HG02678 (cell line): ENCODE measurements at regions not wholly inside any gene's neighbourhood (a gene's known extent, or its start where the extent isn't known, plus 50 kb on each side); places are given as distances from the start of the nearest gene placed in this dataset.

Experiments
- ATAC-seq: cut with Tn5 transposase; IDR thresholded peaks from one replicate; pipeline ENCODE4 v1.9.1; 2021; ENCODE audit warnings: mild to moderate bottlenecking, moderate library complexity; ENCODE audit not compliant: unreplicated experiment

DNA sequence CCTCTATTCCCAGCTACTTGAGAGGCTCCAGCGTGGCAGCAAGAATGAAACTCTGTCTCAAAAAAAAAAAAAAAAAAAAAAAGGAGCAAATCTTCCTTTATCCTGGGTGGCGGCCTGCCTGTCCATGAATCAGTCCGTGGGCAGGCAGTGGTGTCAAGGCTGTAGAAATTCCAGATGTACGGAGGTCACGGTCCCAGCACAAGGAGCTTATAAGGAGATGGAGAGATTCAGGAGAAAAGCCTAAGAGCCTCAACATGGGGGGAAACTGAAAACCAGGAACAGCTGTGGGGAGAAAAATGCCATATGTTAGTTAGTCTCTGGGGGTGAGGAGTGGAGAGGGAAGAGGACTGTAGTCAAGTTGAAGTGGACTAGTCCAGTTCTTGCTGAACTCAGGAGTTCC, 130.5 kb upstream of the CRY1 start:
- no peak for ATAC-seq

DNA sequence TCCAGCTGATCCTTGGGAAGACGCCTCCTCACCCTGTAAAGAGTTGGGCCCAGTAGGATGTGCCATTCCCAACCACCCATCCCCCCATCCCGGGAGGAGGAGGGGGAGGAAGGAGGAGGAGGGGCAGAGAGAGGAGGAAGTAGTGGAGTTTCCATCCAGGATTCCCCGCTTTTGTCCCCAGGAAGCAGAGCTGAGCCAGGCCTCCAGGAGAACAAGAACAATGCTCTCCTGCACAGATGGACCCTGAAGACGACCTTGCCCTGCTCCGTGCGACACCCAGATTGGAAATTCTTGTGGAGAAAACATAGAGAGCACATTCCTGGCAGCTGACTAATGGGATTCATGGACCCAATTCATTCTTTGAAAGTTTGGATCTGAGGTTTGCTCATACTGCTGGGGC, 132.3 kb upstream of the CRY1 start:
- no peak for ATAC-seq

DNA sequence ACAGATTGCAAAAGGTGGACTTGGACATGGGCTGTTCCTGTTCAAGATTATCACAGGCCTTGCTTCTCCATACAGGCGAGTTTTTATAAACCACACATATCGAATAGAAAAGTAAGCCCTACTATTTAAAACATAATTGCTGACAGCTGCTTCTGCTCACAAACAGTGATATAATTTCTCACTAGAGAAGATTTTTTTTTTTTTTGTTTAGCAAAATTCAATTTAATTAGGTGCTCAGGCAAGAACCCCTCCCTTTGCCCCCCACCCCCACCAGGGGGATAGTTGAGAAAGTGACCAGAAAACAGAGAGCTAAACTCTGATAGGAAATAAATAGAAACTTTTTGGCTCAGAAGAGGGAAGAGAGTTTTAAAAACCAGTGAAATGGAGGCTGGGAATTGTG, 132.8 kb upstream of the CRY1 start:
- ATAC-seq: no peak

DNA sequence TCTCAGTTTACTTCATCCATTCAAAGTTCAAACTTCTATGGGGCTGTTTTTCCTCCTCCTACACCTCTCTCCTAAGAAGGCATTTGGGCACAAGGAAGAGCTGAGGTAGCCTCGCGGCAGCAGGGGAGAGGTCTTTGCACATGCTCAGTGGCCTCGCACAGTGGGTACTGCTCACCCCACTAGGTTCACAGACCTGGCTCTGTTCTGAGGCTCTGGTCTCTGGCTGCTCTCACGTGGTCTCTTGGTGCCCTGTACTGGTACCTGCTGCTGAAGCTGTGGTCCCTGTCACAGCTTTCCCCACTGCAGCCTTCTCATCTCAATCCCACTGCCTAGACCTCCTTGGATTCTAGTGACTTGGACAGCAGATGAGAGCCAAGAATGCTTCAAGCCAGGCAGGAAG, 134.7 kb upstream of the CRY1 start:
- no peak for ATAC-seq

DNA sequence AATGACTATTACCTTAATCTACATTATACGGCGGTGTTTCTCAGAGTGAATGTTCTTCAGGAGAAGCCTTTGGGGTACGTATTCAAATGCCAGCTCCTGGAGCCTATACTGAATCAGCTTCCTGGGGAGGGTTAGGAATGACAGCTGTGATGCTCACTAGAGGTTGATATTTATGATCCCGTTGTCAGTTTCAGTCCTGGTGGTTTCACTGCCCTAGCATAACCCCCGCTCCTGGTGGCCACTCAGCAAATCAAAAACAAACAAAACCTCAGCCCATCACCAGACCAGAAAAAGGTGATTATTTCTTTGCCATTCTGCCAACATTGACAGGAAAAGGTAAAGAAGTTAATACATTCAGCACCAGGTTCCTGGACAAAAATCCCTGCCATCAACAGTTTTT, 136.5 kb upstream of the CRY1 start:
- no peak for ATAC-seq

DNA sequence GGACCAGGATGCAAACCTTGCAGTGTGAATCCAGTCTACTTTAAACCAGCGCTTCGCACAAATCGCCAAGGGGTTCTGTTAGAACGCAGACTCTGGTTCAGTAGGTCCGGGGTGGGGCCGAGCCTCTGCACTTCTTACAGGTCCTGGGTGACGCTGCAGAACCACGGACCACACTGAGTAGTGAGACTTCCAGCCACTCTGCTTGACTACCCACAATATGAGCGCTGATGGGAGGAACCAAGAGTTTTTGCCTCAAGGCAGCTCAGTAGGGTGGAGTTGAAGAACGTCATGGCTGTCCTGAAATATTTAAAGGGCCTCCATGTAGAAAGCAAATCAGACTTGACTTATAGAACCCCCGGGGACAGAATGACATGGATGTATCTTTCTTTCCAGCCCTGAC, 138.0 kb upstream of the CRY1 start:
- ATAC-seq: no peak

DNA sequence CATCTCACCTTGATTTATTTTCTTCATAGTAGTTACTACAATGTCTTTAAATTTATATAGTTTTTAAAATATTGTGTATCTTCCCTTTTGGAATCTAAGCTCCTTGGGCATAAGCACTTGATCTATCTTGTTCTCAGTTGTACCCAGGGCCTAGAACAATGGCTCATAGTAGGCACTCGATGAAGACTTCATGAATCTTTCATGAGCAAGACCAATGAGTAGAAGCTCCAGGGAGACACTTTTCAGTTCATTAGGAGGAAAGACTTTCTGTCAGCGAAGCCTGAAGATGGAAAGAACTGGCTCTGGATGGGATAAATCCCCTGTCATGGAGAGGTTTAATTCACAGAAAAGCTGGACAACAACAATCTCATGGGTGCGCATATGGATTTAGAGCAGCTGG, 140.2 kb upstream of the CRY1 start:
- no peak for ATAC-seq

DNA sequence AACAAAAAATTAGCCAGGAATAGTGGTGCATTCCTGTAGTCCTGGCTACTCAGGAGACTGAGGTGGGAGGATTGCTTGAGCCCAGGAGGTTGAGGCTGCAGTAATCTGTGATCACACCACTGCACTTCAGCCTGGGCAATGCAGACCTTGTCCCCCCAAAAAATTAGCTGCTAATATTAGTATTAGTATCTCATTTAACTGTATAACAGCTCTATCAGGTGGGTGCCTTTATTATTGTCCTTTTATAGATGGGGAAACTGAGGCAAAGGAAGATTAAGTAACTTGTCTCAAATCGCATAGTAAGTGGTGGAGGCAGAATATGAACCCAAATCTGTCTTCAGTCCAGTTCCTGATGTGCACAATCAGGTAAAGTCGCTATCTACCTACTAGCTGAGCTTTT, 142.3 kb upstream of the CRY1 start:
- ATAC-seq: no peak

DNA sequence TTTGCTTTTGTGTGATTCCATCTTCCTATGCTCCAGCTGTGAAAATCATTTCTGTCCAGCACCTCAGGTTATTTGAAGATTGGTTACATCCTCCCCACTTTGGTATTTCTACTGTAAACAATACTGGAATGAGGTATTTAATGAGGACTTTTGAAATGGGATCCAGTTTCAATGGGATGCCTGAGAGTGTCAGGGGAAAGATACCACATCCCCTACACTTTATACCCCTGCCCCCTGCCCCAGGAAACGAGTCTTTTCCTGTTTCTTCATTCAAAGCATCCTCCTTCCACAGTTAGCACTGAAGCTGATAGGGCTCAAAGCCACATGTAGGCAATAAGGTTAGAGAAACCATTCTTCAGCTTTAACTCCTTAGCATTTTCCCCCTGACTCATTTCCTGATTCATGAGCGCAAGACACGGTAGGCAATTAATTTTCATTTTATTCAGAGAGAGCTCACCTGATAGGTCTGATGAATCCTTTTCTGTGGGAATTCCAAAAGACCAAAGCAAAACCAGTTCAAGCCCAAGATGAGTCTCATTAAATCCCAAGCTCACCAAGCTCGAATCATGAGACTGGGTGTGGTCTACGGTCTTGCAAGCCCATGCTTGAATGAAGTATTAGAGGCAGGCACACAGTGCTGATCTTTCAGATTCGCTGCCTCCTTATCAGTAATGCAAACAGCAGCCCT, 143.6 kb upstream of the CRY1 start:
- no peak for ATAC-seq

DNA sequence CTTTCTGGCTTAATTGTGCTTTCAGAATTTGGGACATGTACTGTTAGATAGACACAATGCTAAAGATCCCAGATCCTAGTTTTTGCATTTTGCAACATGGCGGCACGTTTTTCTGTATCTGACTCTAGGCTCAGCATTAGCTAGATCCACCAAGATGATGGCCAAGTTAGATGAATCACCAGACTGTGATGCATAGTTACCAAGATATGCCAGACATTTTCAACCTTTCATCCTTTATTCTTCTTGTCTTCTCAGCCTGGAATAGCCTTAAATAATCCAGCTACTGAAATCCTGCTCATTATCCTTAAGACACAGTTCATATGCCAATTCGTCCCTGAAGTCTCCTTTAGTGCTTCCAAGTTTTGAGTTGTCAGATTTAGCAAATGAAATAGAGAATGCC, 144.9 kb upstream of the CRY1 start:
- ATAC-seq: no peak

DNA sequence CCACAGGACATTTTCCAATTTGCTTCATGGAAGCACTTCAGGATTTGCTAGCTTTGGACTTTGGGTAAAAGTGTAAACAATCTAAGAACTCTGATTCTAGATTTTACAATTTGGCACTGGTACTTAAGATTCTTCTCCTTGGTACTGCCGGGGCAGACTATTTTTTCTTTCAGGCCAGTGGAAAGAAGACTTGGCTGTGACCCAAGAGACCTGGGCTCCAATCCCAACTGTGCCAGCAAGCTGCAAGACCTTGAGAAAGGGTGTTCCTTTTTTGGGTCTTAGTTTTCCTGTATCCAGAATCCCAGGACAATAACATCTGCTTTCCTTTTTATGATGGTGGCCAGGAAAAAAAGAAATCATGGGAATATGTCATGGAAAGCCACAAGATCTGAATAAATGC, 148.1 kb upstream of the CRY1 start:
- ATAC-seq: no peak

DNA sequence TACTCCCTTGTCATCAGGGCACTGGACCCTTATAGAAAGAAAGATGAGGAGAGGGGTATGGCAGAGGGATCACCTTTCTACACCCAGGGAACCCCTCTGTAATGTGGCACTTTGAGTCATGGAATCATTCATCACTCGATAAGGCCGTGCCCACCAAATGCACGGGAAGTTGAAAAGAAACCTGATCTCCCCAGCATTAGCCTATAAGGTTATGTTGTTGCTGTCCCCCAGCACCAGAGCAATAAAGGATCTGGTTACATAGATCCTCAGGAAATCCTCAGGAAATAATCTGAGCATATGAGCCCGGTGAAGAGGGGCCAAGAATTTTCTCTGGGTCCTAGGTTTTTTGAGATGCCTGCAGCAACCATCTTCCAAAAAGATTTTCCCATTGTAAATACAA, 148.8 kb upstream of the CRY1 start:
- no peak for ATAC-seq

DNA sequence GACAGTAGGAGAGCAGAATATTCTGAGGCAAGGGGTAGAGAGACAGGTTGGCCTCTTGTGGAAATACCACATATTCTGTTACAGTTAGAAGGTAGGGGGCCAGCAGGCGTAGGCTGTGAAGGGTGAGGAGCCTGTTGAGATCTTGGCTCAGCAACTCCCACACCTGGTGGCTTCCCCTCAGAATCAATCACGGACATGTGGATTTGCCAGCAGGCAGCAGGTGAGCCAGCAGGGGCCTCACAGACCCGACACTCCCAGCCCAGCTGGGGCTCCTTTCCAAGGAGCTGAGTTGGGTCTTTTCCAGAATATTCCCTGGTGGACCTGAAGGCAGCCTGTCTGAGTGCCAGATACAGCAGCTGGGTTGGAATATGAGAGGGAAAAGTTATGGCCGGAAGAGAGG, 150.0 kb upstream of the CRY1 start:
- no peak for ATAC-seq

DNA sequence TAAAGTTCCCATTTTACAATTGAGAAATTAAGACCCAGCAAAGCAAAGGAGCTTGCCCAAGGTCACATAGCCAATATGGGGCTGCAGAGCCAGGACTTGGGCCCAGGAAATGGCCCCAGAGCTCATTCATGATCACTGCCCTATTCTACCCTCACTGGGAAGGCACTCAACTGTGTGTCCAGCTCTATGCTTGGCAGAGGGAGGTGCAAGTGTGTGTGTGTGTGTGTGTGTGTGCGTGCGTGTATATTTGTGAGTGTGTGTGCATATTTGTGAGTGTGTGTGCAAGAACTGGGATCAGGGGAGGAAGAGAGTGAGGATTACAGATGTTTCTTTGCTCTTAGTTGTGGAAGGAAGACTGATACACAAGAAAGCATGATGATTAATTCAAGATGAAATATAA, 151.2 kb upstream of the CRY1 start:
- ATAC-seq: no peak

DNA sequence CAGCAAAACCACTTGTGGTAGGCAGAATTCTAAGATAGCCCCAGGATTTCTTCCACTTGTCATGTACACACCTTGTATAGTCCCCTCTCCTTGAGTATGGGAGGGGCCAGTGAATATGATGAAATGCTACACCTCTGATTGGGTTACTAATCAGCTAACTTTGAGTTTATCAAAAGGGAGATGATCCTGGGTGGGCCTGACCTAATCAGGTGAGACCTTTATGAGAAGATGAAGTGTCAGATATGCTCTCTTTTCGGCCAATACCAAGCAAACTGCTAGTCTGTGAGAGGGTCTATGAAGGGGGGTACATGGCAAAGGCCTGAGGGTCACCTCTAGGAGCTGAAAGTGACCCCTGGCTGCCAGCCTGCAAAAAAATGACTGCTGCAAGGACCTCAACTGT, 154.3 kb upstream of the CRY1 start:
- ATAC-seq: no peak

DNA sequence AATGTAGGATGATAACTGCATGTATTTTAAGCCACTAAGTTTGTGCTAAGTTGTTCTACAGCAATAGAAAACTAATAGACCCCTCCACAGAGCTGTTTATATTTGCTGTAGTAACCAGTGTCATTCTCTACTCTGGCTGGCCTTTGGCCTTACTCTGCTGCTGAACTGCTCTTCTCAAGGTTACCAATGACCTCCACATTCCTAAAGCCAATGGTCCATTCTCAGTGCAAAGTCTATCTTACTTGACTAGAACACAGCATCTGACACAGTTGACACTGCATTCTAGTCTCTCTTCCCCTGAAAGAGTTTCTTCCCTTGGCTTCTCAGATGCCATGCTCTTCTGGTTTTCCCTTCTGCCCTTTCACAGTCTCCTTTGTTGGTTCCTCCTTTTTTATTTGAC, 154.8 kb upstream of the CRY1 start:
- ATAC-seq: no peak

DNA sequence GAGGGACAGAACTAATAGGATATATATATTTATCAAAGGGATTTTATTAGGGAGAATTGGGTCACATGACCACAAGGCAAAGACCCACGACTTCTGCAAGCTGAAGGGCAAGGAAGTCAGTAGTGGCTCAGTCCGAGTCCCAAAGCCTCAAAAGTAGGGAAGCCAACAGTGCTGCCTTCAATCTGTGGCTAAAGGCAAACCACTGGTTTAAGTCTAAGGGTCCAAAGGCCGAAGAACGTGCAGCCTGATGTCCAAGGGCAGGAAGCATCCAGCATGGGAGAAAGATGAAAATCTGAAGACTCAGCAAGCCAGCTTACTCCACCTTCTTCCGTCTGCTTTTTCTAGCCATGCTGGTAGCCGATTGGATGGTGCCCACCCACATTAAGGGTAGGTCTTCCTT, 157.9 kb upstream of the CRY1 start:
- no peak for ATAC-seq

DNA sequence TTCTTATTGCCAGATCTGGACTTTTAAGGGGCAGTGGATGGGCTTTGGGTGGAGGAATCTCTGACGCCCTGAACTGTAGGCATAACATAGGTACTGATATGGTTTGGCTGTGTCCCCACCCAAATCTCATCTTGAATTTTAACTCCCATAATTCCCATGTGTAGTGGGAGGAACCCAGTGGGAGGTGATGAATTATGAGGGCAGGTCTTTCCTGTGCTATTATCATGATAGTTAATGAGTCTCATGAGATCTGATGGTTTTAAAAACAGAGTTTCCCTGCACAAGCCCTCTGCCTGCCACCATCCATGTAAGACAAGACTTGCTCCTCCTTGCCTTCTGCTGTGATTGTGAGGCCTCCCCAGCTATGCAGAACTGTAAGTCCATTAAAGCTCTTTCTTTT, 160.0 kb upstream of the CRY1 start:
- ATAC-seq: no peak

DNA sequence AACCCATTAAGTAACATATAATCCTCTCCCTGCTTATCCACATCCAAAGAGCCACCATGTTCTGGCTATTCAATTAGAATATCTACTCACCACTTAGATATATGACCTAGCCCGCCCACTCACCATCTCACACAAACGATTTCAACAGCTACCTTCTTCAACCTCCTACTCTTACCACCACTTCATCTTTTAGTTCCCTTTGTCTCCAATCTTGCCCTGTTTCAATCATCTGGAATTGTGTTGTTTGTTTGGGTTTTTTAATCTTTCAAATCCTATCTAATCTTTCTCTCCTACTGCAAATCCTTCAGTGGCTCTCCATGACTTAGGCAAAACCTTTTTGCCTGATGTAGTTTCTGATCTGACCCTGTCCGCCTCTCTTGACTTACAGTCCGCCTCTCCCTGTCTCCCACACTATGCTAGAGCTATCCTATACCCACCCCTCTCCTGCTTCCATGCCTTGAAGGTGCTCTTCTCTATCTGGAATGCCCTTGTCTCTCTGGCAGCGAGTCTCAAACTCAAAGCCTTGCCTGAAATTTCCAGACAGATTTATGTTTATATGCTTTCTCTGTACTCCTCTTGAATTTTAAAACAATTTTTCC, 161.0 kb upstream of the CRY1 start:
- ATAC-seq: no peak

DNA sequence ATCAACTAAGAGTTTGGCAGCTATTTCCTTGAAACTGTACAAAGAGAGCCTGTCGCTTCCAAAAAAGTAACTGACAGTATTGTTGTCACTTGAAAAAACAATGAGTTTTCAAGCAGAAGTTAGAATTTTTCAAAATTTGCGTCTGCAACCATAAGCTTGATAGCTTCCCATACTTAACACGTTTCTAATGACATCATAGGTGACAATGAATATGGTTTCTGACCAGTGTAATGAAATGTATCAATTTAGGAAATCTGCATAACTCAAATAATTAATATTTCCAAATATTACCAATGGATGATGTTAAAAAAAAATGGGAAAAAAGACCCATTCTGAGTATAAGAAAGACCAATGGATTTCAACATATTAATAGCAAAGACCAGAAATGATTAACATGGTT, 165.4 kb upstream of the CRY1 start:
- no peak for ATAC-seq

DNA sequence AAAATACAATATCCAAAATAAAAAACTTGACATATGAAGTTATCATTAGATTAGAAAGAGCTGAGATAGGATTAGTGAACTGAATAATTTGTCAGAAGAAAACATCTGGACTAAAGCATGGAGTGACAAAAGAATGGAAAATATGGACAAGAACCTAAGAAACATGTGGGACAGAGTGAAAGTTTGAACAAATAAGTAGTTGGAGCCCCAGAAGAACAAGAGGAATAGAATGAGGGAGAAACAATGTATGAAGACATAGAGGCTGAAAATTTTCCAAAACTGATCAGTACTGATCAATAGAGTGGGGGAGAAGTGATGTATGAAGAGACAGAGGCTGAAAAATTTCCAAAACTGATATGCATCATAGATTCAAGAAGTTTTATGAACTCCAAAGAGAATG, 170.6 kb upstream of the CRY1 start:
- no peak for ATAC-seq

DNA sequence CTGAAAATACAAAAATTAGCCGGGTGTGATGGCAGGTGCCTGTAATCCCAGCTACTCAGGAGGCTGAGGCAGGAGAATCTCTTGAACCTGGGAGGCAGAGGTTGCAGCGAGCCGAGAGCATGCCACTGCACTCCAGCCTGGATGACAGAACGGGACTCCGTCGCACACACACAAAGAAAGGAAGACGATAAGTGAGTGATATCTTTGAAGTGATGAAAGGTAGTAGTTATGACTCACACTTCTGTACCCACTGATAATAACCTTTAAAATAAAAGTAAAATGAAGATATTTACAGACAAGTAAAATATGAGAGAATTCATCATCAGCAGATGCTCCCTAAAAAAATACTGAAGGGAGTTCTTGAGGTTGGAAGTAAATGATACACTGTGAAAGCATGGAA, 171.3 kb upstream of the CRY1 start:
- ATAC-seq: no peak

DNA sequence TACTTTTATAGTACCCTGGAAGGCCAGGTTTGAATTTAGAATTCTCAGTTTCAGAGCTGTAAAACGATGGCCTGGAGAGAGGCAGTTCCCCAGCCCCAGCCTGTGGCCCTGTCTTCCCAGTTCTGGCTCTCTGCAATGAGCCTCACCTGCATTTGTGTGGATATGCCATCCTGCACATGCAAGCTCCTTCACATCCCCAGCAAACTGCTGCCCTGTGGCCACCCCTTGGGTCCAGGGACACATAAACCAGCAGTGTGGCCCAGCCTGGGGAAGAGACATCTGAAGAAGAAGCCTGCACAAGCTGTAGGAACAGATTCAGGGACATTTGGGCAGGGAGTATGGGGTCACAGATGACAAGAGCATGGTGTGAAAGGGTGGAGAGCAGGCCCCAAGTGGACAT, 174.3 kb upstream of the CRY1 start:
- ATAC-seq: no peak
